ENCODE measurements at regions not wholly inside any gene's neighbourhood (a gene's known extent, or its start where the extent isn't known, plus 50 kb on each side); places are given as distances from the start of the nearest gene placed in this dataset.
"Not testable (repeated sequence)": the region's sequence is repeated elsewhere in the genome, so short reads cannot be mapped to it uniquely, and the experiment has no call there.

DNA sequence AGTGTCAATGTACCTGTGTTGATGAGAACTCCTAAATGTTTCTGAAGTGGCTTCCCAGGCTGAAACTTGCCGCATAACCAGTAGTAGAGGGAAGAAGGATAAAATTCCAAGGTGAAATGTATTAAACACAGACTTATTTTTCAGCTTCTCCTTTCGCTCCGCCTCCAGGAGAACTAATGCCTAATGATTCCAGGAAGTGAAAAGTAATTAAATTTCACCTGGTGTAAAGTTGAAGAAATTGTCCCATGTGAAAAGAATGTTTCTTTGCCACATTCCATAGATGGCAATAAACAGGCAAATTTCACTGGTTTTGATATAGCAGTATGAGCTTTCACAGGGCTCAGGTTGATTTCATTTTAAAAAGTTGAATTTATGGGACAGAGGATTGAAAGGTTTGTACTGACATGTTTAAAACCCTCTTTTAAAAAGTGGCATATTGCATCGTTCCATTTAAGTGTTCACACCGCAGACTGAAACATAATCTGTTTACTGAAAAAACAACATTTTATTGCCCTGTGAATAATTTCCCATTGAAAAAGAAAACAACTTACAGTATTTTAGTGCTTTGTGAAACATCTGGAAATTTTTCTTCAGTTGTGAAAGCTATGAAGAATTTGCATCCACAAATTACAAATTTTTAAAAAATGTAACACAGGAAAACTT is 453.4 kb upstream of the NFE2L3 start:
- Histone ChIP-seq H3K27ac (no peak overlapping the region), H3K9me3 (no peaks in the 10 kb centered on the region), H3K4me3 (no peak overlapping the region), H3K4me2 (no peak overlapping the region), H3K4me1 (no peaks in the 10 kb centered on the region)
- ATAC-seq (no peak), DNase-seq (ENCODE audit: low read depth in 1 of 2, low spot score in 1 of 2) (no peak), FAIRE-seq (no peak)
- no peak for TF ChIP-seq ESRRA (IDR thresholded peaks at IDR 0.05; ENCODE audit: borderline replicate concordance, low read length)
- no peak for TF ChIP-seq FOSL2 (IDR thresholded peaks at IDR 0.05)
- TF ChIP-seq FOSL2 (CRISPR knock-in tag; IDR thresholded peaks at IDR 0.05) = no peak
- TF ChIP-seq BHLHE40 (IDR thresholded peaks at IDR 0.05; ENCODE audit: low read depth, low read length) = no peak
- no peak for TF ChIP-seq KDM1A (IDR thresholded peaks at IDR 0.05; ENCODE audit: low read depth)
- no peak for TF ChIP-seq PHF8 (IDR thresholded peaks at IDR 0.05; ENCODE audit: borderline replicate concordance, low read depth)
- TF ChIP-seq HOXB13 (CRISPR knock-in tag; IDR thresholded peaks at IDR 0.05; ENCODE audit: low read depth) = no peak
- TF ChIP-seq JUN (IDR thresholded peaks at IDR 0.05) = no peak
- TF ChIP-seq, protein P1, sequence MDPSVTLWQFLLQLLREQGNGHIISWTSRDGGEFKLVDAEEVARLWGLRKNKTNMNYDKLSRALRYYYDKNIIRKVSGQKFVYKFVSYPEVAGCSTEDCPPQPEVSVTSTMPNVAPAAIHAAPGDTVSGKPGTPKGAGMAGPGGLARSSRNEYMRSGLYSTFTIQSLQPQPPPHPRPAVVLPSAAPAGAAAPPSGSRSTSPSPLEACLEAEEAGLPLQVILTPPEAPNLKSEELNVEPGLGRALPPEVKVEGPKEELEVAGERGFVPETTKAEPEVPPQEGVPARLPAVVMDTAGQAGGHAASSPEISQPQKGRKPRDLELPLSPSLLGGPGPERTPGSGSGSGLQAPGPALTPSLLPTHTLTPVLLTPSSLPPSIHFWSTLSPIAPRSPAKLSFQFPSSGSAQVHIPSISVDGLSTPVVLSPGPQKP (IDR thresholded peaks at IDR 0.05; ENCODE audit: low read depth, low read length) = no peak
- no peak for TF ChIP-seq RFX5 (IDR thresholded peaks at IDR 0.05)
- TF ChIP-seq ZC3H11A (IDR thresholded peaks at IDR 0.05) = no peak
- no peak for TF ChIP-seq NR3C1 (IDR thresholded peaks at IDR 0.05)
- TF ChIP-seq EP300 (IDR thresholded peaks at IDR 0.05) = no peak
- no peak for TF ChIP-seq TFCP2L1 (CRISPR knock-in tag; IDR thresholded peaks at IDR 0.05)
- no peak for TF ChIP-seq POLR2A (IDR thresholded peaks at IDR 0.05; ENCODE audit: low read length)
- TF ChIP-seq HOXB5 (CRISPR knock-in tag; IDR thresholded peaks at IDR 0.05) = no peak
- no peak for TF ChIP-seq CHD2 (IDR thresholded peaks at IDR 0.05; ENCODE audit: low read length, partially characterized antibody)
- TF ChIP-seq EHMT2 (IDR thresholded peaks at IDR 0.05; ENCODE audit: low read depth) = no peak
- TF ChIP-seq RAD21 (conservative IDR thresholded peaks at IDR 0.05 in 1 of 2, IDR thresholded peaks at IDR 0.05 in 1 of 2) = no peak
- no peak for TF ChIP-seq NFE2L2 (conservative IDR thresholded peaks at IDR 0.05; ENCODE audit: low read length)
- TF ChIP-seq, protein P2, sequence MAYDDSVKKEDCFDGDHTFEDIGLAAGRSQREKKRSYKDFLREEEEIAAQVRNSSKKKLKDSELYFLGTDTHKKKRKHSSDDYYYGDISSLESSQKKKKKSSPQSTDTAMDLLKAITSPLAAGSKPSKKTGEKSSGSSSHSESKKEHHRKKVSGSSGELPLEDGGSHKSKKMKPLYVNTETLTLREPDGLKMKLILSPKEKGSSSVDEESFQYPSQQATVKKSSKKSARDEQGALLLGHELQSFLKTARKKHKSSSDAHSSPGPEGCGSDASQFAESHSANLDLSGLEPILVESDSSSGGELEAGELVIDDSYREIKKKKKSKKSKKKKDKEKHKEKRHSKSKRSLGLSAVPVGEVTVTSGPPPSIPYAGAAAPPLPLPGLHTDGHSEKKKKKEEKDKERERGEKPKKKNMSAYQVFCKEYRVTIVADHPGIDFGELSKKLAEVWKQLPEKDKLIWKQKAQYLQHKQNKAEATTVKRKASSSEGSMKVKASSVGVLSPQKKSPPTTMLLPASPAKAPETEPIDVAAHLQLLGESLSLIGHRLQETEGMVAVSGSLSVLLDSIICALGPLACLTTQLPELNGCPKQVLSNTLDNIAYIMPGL (CRISPR knock-in tag; IDR thresholded peaks at IDR 0.05; ENCODE audit: borderline replicate concordance) = no peak
- ChIA-PET CTCF (no interaction called here), POLR2A (no interaction called here)
- WGBS (ENCODE audit: missing lambda C conversion rate) = 37% methylated on average over 5 of the region's 5 CpGs

DNA sequence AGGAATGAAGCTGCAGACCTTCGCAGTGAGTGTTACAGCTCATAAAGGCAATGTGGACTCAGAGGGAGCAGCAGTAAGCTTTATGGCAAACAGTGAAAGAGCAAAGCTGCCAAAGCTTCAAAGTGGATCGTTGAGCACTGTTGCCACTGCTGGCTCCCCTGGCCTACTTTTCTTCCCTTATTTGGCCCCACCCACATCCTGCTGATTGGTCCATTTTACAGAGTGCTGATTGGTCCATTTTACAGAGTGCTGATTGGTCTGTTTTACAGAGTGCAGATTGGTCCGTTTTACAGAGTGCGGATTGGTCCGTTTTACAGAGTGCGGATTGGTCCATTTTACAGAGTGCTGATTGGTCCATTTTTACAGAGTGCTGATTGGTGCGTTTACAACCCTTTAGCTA is 451.9 kb upstream of the NFE2L3 start:
- H3K27ac ChIP-seq; DNase-seq (ENCODE audit: low read depth in 1 of 2, low spot score in 1 of 2); FAIRE-seq; H3K4me1 ChIP-seq; POLR2A ChIA-PET; ATAC-seq; H3K9me3 ChIP-seq; H3K4me3 ChIP-seq; H3K4me2 ChIP-seq: not testable (repeated sequence)
- CTCF ChIA-PET = interaction anchor here (1.5 kb wide), 1 partner anchor 12 kb away, joined by 4 read pairs; no protein-coding TSS in a partner anchor
- 44% methylated on average over 7 of the region's 7 CpGs for WGBS (ENCODE audit: missing lambda C conversion rate)

DNA sequence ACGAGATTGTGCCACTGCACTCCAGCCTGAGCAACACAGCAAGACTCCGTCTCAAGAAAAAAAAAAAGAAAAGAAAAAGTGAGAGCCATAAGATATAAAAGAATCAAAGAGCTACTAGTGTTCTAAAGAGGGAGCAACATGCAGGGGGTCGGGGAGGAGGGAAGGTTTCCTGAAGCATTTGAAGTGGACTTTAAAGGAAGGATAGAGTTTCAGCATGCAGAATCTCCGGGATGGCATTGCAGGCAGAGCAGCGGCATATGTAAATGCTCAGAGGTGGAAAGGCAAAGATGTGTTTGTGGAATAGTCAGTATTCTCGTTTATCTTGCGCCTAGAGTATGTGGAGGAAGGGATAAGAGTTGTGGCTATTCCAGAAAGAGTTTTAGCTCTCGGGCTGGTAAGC is 447.6 kb upstream of the NFE2L3 start:
- Histone ChIP-seq H3K27ac (no peak overlapping the region), H3K9me3 (no peaks in the 10 kb centered on the region), H3K4me1 (no peaks in the 10 kb centered on the region), H3K4me2 (no peak overlapping the region), H3K4me3 (no peak overlapping the region)
- no peak for TF ChIP-seq TP53 (CRISPR knock-in tag; IDR thresholded peaks at IDR 0.05)
- no peak for TF ChIP-seq MYC (IDR thresholded peaks at IDR 0.05; ENCODE audit: borderline replicate concordance, low read length)
- no peak for TF ChIP-seq GATA3 (IDR thresholded peaks at IDR 0.05; ENCODE audit: borderline replicate concordance)
- TF ChIP-seq RCOR1 (IDR thresholded peaks at IDR 0.05; ENCODE audit: low read depth, low read length) = no peak
- no peak for TF ChIP-seq CBX8 (IDR thresholded peaks at IDR 0.05)
- TF ChIP-seq JUNB (IDR thresholded peaks at IDR 0.05) = no peak
- no peak for TF ChIP-seq NPAS2 (CRISPR knock-in tag; IDR thresholded peaks at IDR 0.05; ENCODE audit: borderline replicate concordance)
- TF ChIP-seq KDM5A (IDR thresholded peaks at IDR 0.05) = no peak
- TF ChIP-seq, protein P3, sequence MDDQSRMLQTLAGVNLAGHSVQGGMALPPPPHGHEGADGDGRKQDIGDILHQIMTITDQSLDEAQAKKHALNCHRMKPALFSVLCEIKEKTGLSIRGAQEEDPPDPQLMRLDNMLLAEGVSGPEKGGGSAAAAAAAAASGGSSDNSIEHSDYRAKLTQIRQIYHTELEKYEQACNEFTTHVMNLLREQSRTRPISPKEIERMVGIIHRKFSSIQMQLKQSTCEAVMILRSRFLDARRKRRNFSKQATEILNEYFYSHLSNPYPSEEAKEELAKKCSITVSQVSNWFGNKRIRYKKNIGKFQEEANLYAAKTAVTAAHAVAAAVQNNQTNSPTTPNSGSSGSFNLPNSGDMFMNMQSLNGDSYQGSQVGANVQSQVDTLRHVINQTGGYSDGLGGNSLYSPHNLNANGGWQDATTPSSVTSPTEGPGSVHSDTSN (IDR thresholded peaks at IDR 0.05) = no peak
- no peak for TF ChIP-seq FOSB (CRISPR knock-in tag; IDR thresholded peaks at IDR 0.05)
- no peak for TF ChIP-seq JUN (IDR thresholded peaks at IDR 0.05)
- TF ChIP-seq BHLHE40 (IDR thresholded peaks at IDR 0.05; ENCODE audit: low read depth, low read length) = no peak
- ATAC-seq = no peak
- ChIA-PET CTCF (interaction anchor here (1.1 kb wide), 1 partner anchor 17 kb away, joined by 3 read pairs; no protein-coding TSS in a partner anchor), POLR2A (no interaction called here)
- no peak for FAIRE-seq
- no peak for DNase-seq (ENCODE audit: low read depth in 1 of 2, low spot score in 1 of 2)
- whole genome bisulfite sequencing (ENCODE audit: missing lambda C conversion rate) = 30% methylated on average over 8 of the region's 8 CpGs

All from A549 (cell line).